Kidney (tissue), 13 donors: ENCODE measurements at regions not wholly inside any gene's neighbourhood (a gene's known extent, or its start where the extent isn't known, plus 50 kb on each side); places are given as distances from the start of the nearest gene placed in this dataset.
A peak's percentile ranks its signal among the peaks of the same experiment; 100 is the strongest.

Source experiments
- DNase-seq, 5 donors: peaks; one replicate each; pipeline ENCODE4 v3.0.0-alpha.2; 2013 to 2020
- FAIRE-seq: peaks from 2 replicates; lab custom pipeline; 2012; peaks lifted over from hg19 to GRCh38; lab: Jason Lieb, UNC
- H3K27ac ChIP-seq, 2 donors: one replicate each; pipeline ENCODE4 v1.7.0; 2013; ENCODE audit warnings: low read depth in 2 of 2, low read length in 2 of 2, inconsistent platforms in 1 of 2
- H3K27me3 ChIP-seq: one replicate; pipeline ENCODE4 v1.7.1; 2013; ENCODE audit warnings: low read length, inconsistent platforms; ENCODE audit not compliant: control insufficient read depth, insufficient read depth
- H3K36me3 ChIP-seq, 3 donors: one replicate each; pipeline versions ENCODE4 v1.7.0 to v1.7.1; 2013; ENCODE audit warnings: low read length in 3 of 3, control low read depth in 1 of 3, inconsistent platforms in 1 of 3; ENCODE audit not compliant: insufficient read depth in 3 of 3, control insufficient read depth in 2 of 3
- H3K4me1 ChIP-seq, 3 donors: one replicate each; pipeline versions ENCODE4 v1.7.0 to v1.7.1; 2013; ENCODE audit warnings: low read length in 3 of 3, inconsistent platforms in 1 of 3, low read depth in 1 of 3; ENCODE audit not compliant: control insufficient read depth in 2 of 3, insufficient read depth in 2 of 3
- H3K4me3 ChIP-seq, 3 donors: one replicate each; pipeline versions ENCODE4 v1.7.0 to v1.8.1; 2013; ENCODE audit warnings: low read length in 3 of 3, control low read depth in 1 of 3, inconsistent platforms in 1 of 3
- H3K9ac ChIP-seq, 3 donors: one replicate each; pipeline versions ENCODE4 v1.7.0 to v1.7.1; 2013; ENCODE audit warnings: low read length in 3 of 3, control low read depth in 1 of 3, inconsistent platforms in 1 of 3
- H3K9me3 ChIP-seq, 3 donors: one replicate each; pipeline versions ENCODE4 v1.7.0 to v1.7.1; 2013; ENCODE audit warnings: low read length in 3 of 3, control low read depth in 1 of 3, inconsistent platforms in 1 of 3; ENCODE audit not compliant: control insufficient read depth in 2 of 3, insufficient read depth in 1 of 3
- intact Hi-C: fragments of 100-400 bp; cut with DNase I; formaldehyde crosslinking; loops from one replicate; pipeline ENCODE4 v1.11.1; 2022
- TF ChIP-seq, protein P1 (sequence below): IDR thresholded peaks from 3 replicates; pipeline ENCODE4 v1.5.1; 2012; ENCODE audit warnings: mild to moderate bottlenecking, moderate library complexity, borderline replicate concordance; ENCODE audit not compliant: insufficient read depth; ENCODE audit errors: extremely low read depth
- donor health status: control.
- donor health status: control.
- donor health status: control.
- donor health status: control.
- donor health status: control.
- donor health status: DM: yes; HTN: yes; CAD: no.
- donor health status: Normal renal cell carcinoma (clear cell type).

DNA sequence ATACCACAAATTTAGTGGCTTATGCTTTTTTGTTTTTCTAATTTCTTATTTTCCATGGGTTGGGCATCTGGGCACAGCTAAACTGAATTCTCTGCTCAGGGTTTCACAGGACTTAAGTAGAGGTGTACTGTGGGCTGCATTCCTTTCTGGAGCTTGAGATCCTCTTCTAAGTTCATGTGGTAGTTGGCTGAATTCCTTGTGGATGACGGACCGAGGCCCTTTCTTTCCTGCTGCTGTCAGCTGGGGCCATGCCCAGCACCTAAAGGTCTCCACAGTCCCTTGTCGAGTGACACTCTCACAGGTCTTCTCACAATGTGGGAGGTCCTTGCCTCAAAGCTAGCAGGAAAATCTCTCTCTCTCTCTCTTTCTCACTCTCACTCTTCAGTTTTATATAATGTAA lies 433.5 kb upstream of the LRATD1 start:
- Histone ChIP-seq H3K4me3 (no peak overlapping the region), H3K4me1 (no peaks in the 10 kb centered on the region), H3K9me3 (no peaks in the 10 kb centered on the region), H3K27ac (no peak overlapping the region), H3K9ac (no peak overlapping the region), H3K36me3 (no peaks in the 10 kb centered on the region), H3K27me3 (no peaks in the 10 kb centered on the region)
- TF ChIP-seq, protein P1, sequence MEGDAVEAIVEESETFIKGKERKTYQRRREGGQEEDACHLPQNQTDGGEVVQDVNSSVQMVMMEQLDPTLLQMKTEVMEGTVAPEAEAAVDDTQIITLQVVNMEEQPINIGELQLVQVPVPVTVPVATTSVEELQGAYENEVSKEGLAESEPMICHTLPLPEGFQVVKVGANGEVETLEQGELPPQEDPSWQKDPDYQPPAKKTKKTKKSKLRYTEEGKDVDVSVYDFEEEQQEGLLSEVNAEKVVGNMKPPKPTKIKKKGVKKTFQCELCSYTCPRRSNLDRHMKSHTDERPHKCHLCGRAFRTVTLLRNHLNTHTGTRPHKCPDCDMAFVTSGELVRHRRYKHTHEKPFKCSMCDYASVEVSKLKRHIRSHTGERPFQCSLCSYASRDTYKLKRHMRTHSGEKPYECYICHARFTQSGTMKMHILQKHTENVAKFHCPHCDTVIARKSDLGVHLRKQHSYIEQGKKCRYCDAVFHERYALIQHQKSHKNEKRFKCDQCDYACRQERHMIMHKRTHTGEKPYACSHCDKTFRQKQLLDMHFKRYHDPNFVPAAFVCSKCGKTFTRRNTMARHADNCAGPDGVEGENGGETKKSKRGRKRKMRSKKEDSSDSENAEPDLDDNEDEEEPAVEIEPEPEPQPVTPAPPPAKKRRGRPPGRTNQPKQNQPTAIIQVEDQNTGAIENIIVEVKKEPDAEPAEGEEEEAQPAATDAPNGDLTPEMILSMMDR, result no peak
- no peak for FAIRE-seq
- intact Hi-C loops, result no loop called here
- DNase-seq, result peak in 1 of 5 donors; percentile 0

DNA sequence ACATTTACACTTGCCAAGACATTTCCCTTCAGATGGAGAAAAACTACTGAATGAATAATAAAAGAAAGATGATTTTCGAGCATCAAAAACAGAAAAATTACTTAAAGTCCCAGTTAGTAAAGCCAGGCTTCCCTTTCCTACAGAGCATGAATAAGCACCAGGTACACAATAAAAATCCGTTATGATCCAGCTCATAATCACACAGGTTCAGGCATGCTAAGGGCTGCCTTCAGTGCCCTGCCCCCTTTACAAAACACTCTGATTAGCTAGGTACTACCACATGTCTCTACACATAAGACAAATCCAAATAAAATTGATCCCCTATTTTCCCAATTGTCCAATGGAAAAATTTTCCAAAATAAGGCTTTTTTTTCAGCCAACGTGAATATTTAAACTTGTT lies 413.2 kb upstream of the LRATD1 start:
- no peaks in the 10 kb centered on the region for H3K9me3 ChIP-seq
- TF ChIP-seq, protein P1, result no peak
- H3K27ac ChIP-seq, result no peak overlapping the region
- H3K36me3 ChIP-seq, result no peaks in the 10 kb centered on the region
- DNase-seq (no peak), FAIRE-seq (no peak)
- no peaks in the 10 kb centered on the region for H3K27me3 ChIP-seq
- H3K9ac ChIP-seq, result no peak overlapping the region
- intact Hi-C loops, result no loop called here
- H3K4me3 ChIP-seq, result no peak overlapping the region
- H3K4me1 ChIP-seq, result no peaks in the 10 kb centered on the region

DNA sequence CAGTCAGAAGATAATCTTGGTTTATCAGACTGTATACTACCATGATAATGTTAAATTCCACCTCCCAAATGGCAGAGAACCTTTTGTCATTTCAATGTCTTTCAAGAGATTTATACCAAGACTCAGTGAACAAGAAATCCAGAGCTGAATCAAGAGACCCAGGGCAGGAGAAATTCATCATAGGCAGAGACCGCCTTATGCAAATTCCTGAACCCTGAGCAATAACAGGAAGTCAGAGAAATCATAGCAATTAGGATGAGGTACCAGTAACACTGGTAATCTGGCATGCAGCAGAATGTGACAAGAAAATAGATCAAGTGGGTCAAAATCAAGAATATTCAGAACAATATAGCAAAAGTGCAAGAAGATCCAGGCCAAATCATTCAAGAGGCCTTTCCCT lies 412.4 kb upstream of the LRATD1 start:
- FAIRE-seq (no peak), DNase-seq (no peak)
- intact Hi-C loops, result no loop called here
- Histone ChIP-seq H3K27me3 (no peaks in the 10 kb centered on the region), H3K4me1 (no peaks in the 10 kb centered on the region), H3K27ac (no peak overlapping the region), H3K9me3 (no peaks in the 10 kb centered on the region), H3K36me3 (no peaks in the 10 kb centered on the region), H3K9ac (no peak overlapping the region), H3K4me3 (no peak overlapping the region)
- TF ChIP-seq, protein P1, result no peak

DNA sequence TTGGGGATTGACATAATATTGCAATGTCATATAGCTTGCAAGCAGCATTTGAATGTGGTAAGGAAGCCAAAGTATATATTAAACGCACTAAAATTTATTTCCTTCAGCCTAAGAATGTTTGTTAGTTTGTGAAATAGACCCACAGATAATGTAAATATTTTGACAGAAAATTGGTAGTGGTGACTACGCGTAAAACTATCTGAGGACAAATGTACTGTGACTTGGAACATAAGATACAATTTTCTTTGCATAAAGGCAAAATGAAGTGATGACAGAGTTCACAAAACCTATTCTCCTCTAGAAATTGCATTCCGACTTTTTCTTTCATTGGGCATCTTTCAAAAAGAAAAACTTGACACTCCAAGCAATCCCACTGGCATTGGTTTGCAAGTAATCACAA lies 411.1 kb upstream of the LRATD1 start:
- no peaks in the 10 kb centered on the region for H3K9me3 ChIP-seq
- H3K4me3 ChIP-seq, result no peak overlapping the region
- no peaks in the 10 kb centered on the region for H3K36me3 ChIP-seq
- FAIRE-seq, result no peak
- DNase-seq, result no peak
- H3K27ac ChIP-seq, result no peak overlapping the region
- H3K4me1 ChIP-seq, result no peaks in the 10 kb centered on the region
- no peaks in the 10 kb centered on the region for H3K27me3 ChIP-seq
- TF ChIP-seq, protein P1, result no peak
- intact Hi-C loops, result no loop called here
- no peak overlapping the region for H3K9ac ChIP-seq
